ENCODE measurements at regions not wholly inside any gene's neighbourhood (a gene's known extent, or its start where the extent isn't known, plus 50 kb on each side); places are given as distances from the start of the nearest gene placed in this dataset.

DNA sequence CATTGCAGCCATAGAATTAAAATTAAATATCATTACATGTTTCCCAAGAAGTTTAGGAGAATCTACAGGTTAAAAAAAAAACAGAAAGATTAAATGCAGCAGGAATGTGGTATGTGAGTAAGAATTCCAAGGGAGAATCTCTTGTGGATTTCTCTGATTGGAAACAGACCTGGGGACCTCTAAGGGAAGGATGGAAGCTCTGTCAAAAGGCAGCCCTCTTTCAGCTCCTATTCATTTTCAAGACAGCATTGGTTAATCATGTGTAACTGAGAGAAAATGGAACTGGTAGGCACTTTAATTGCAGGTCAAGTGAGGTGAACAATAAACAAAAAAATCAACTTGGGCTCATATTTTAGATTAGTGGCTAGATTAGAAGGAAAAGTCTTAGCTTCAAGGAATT is 81.4 kb upstream of the MTPN start:
- Histone ChIP-seq H3K27ac (ENCODE audit: low read depth, low read length) (no peak overlapping the region), H3K27me3 (ENCODE audit: control insufficient read depth, insufficient read depth, low read length) (no peaks in the 10 kb centered on the region)

DNA sequence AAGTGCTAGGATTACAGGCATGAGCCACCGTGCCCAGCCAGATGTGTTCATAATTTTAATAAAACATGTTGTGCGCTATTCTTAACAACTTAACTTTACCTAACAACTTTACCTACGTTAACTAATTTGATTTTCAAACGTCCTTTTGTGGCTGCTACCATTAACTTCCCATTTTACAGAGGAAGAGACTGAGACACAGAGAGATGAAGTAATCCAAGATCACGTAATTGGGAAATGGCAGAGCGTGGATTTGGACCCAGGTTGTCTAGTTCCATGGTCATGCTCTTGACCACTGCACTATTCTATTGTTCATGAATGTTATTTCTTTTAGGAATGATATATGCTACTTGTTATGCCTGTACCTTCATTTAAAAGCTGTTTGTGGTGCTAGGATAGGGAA is 80.3 kb upstream of the MTPN start:
- H3K4me1 ChIP-seq (ENCODE audit: control insufficient read depth, insufficient read depth, low read length), result no peaks in the 10 kb centered on the region
- H3K9ac ChIP-seq (ENCODE audit: low read length), result no peak overlapping the region
- no peaks in the 10 kb centered on the region for H3K36me3 ChIP-seq (ENCODE audit: control insufficient read depth, insufficient read depth, low read length)
- H3K4me3 ChIP-seq (ENCODE audit: low read depth, low read length), result no peak overlapping the region
- H3K9me3 ChIP-seq (ENCODE audit: control insufficient read depth, insufficient read depth, low read depth, low read length), result no peaks in the 10 kb centered on the region
- no peaks in the 10 kb centered on the region for H3K27me3 ChIP-seq (ENCODE audit: control insufficient read depth, insufficient read depth, low read length)
- no peak overlapping the region for H3K27ac ChIP-seq (ENCODE audit: low read depth, low read length)

More for the DNA sequence above, 81.4 kb upstream of the MTPN start:
- no peaks in the 10 kb centered on the region for H3K4me1 ChIP-seq (ENCODE audit: control insufficient read depth, insufficient read depth, low read length)
- no peaks in the 10 kb centered on the region for H3K36me3 ChIP-seq (ENCODE audit: control insufficient read depth, insufficient read depth, low read length)
- no peak overlapping the region for H3K9ac ChIP-seq (ENCODE audit: low read length)
- no peaks in the 10 kb centered on the region for H3K9me3 ChIP-seq (ENCODE audit: control insufficient read depth, insufficient read depth, low read depth, low read length)
- no peak overlapping the region for H3K4me3 ChIP-seq (ENCODE audit: low read depth, low read length)

DNA sequence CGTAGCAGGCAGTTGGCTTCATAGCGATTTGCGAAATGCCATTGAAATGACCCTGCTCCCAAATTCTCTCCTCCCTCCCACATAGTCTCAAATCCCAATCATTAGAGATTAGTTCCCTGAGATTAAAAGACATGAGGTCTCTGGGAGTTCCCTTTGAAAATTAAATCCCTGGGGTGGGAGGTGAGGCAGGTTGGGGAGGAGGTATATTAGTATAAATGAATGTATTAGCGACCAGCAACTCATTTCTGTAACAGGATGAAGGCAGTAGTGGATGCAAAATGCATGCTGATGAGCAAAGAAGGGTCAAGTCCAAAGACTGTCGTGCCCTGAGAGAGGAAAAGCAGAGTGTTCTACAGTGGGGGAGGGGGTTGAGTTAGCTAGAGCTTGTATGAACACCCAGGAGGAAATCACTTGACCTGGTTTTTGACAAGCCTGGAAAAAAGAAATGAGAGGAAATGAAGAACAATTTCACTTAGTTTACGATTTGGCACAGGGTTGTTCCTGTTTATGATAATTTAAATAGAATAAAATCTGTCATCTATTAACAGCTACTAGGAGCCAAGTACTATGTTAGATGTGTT is 79.6 kb upstream of the MTPN start:
- Histone ChIP-seq H3K4me1 (ENCODE audit: control insufficient read depth, insufficient read depth, low read length) (no peaks in the 10 kb centered on the region), H3K9ac (ENCODE audit: low read length) (no peak overlapping the region), H3K27ac (ENCODE audit: low read depth, low read length) (no peak overlapping the region), H3K36me3 (ENCODE audit: control insufficient read depth, insufficient read depth, low read length) (no peaks in the 10 kb centered on the region), H3K4me3 (ENCODE audit: low read depth, low read length) (no peak overlapping the region), H3K9me3 (ENCODE audit: control insufficient read depth, insufficient read depth, low read depth, low read length) (no peaks in the 10 kb centered on the region), H3K27me3 (ENCODE audit: control insufficient read depth, insufficient read depth, low read length) (no peaks in the 10 kb centered on the region)

DNA sequence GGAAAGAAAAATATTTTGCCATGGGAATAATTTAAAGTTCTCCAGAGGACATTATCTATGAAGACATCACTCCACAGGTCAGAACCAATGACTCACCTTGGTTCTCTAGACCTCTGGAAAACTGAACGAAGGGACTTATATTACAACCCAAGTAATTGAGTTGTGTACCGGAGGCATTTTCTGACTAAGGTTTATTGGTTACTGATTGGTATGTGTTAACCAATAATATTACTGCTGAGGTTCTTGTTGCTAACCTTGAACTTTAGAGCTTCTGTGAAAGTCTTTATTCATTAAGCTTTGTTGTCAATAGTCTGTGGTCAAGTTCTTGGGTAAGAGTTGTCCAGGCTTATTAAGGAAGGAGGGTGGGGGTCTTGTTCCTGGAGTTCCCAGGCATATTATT is 78.1 kb upstream of the MTPN start:
- Histone ChIP-seq H3K36me3 (ENCODE audit: control insufficient read depth, insufficient read depth, low read length) (no peaks in the 10 kb centered on the region), H3K27ac (ENCODE audit: low read depth, low read length) (no peak overlapping the region), H3K4me3 (ENCODE audit: low read depth, low read length) (no peak overlapping the region), H3K9ac (ENCODE audit: low read length) (no peak overlapping the region), H3K27me3 (ENCODE audit: control insufficient read depth, insufficient read depth, low read length) (no peaks in the 10 kb centered on the region), H3K4me1 (ENCODE audit: control insufficient read depth, insufficient read depth, low read length) (no peaks in the 10 kb centered on the region), H3K9me3 (ENCODE audit: control insufficient read depth, insufficient read depth, low read depth, low read length) (no peaks in the 10 kb centered on the region)

DNA sequence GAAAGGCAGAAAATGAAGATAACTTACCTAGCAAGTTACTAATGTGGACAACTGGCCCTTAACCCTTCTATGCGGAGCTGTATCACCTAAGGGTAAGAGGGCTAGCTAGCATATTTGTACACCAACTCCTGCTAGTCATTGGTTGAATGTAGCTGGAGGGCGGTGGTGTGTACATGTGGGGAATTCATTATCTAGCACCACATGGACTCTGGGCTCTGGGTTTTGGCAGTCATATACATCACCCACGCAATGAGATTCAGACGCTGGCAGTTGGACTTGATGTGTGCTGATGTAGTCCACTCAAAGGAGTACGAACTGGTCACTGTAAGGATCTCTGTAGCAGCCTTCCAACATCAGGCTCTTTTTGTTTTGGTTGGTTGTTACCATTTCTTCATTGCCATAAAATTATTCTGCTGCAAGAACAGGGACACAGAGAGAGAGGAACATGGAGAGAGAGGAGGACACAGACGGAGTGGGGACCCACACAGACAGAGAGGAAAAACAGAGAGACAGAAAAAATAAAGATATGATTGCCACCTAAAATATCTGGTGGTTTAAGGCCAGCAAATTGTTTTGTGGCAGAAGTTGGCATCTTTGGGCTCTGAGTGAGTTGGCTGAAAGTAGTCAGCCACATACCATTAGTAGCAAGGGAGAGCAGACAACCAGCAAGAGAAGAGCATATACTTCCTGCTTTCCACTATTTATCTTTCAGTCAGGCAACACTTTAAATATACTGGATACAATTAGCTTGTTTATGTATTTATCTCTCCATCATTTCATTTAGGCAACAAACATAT is 76.7 kb upstream of the MTPN start:
- H3K27me3 ChIP-seq (ENCODE audit: control insufficient read depth, insufficient read depth, low read length), result no peaks in the 10 kb centered on the region
- no peaks in the 10 kb centered on the region for H3K36me3 ChIP-seq (ENCODE audit: control insufficient read depth, insufficient read depth, low read length)
- no peaks in the 10 kb centered on the region for H3K4me1 ChIP-seq (ENCODE audit: control insufficient read depth, insufficient read depth, low read length)
- H3K27ac ChIP-seq (ENCODE audit: low read depth, low read length), result no peak overlapping the region
- H3K9ac ChIP-seq (ENCODE audit: low read length), result no peak overlapping the region
- H3K4me3 ChIP-seq (ENCODE audit: low read depth, low read length), result no peak overlapping the region
- peaks cover 5% of the 10 kb centered on the region for H3K9me3 ChIP-seq (ENCODE audit: control insufficient read depth, insufficient read depth, low read depth, low read length)

DNA sequence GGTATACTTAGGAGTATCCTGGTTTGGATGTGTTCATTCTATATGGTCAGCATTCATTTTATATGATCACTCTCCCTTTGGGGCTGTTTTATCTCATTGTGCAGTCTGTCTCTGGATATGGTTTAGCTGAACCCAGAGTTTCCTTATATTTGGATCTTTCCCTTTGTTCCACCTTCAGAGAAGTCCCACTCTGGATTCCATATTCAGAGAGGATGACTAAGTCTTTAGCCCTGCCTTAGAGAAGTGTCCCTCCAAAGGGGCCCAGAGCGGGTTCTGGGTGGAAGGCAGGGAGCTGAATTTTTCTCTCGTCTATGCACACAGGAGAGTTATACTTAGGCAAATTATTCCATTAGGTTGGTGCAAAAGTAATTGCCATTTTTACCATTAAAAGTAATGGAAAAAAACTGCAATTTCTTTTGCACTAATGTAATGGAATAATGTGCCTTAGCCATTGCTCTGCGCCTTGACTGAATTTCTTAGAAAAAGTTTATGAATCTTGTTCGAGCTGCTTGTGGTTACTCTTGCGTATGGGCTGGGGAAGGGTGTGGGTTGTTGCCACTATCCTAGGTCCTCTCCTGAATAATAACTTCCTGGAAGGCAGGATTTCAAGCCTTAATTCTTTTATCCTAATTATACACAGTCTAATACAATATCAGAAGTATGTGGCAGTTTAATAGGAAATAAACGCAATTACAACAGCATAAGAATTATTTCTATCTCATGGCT is 74.2 kb upstream of the MTPN start:
- H3K27me3 ChIP-seq (ENCODE audit: control insufficient read depth, insufficient read depth, low read length), result no peaks in the 10 kb centered on the region
- no peak overlapping the region for H3K4me3 ChIP-seq (ENCODE audit: low read depth, low read length)
- no peak overlapping the region for H3K27ac ChIP-seq (ENCODE audit: low read depth, low read length)
- H3K9ac ChIP-seq (ENCODE audit: low read length), result no peak overlapping the region
- peaks cover 16% of the 10 kb centered on the region for H3K9me3 ChIP-seq (ENCODE audit: control insufficient read depth, insufficient read depth, low read depth, low read length)
- no peaks in the 10 kb centered on the region for H3K36me3 ChIP-seq (ENCODE audit: control insufficient read depth, insufficient read depth, low read length)
- H3K4me1 ChIP-seq (ENCODE audit: control insufficient read depth, insufficient read depth, low read length), result no peaks in the 10 kb centered on the region

DNA sequence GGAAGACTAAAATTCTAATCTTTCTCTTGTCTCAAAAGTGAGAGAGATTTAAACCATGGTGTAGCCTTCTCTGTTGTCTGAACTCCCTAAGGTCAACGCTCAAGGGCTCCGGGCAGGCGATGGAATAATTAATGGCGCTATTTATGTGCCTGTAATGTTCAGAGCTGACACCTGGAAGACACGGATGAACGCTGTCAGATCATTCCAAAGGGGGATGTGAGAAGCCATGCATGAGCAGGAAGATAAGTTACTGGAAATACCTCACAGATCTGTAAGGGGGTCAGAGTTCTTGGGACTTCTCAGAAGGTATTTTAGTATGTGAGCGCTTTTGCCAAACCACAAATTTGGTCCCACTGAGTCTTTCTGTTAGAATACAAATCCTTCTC is 73.3 kb upstream of the MTPN start:
- Histone ChIP-seq H3K9me3 (ENCODE audit: control insufficient read depth, insufficient read depth, low read depth, low read length) (peaks cover 20% of the 10 kb centered on the region), H3K9ac (ENCODE audit: low read length) (no peak overlapping the region), H3K4me3 (ENCODE audit: low read depth, low read length) (no peak overlapping the region), H3K27ac (ENCODE audit: low read depth, low read length) (no peak overlapping the region), H3K36me3 (ENCODE audit: control insufficient read depth, insufficient read depth, low read length) (no peaks in the 10 kb centered on the region), H3K4me1 (ENCODE audit: control insufficient read depth, insufficient read depth, low read length) (no peaks in the 10 kb centered on the region), H3K27me3 (ENCODE audit: control insufficient read depth, insufficient read depth, low read length) (no peaks in the 10 kb centered on the region)

DNA sequence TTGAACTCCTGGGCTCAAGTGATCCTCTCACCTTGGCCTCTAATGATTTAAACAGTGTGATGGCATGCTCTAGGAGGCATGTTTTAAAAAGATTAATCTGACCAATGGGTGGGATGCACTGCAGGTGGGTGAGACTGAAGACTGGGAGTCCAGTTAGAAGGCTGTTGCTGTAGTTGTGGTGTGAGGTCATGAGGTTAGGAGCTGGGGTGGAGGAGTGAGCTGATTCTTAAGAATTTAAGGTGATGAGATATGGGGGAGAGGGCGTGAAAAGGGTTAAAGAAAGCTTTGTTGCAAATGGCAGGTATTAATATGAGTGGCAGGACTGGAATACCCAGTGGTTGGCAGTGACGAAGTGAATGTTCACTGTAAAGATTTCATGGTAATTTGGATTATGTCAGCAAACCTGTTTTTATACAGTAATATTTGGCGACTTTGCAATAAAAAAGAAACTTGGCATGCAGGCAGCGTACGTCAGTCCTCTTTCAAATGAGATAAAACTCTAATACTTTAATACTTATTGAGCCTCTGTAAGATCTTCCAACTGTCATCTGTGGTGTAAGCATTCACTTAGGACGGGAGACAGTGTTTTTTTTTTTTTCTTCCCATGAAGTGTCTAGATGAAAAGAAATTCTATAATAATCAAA is 72.8 kb upstream of the MTPN start:
- Histone ChIP-seq H3K36me3 (ENCODE audit: control insufficient read depth, insufficient read depth, low read length) (no peaks in the 10 kb centered on the region), H3K4me3 (ENCODE audit: low read depth, low read length) (no peak overlapping the region), H3K27me3 (ENCODE audit: control insufficient read depth, insufficient read depth, low read length) (no peaks in the 10 kb centered on the region), H3K4me1 (ENCODE audit: control insufficient read depth, insufficient read depth, low read length) (no peaks in the 10 kb centered on the region), H3K27ac (ENCODE audit: low read depth, low read length) (no peak overlapping the region), H3K9ac (ENCODE audit: low read length) (no peak overlapping the region), H3K9me3 (ENCODE audit: control insufficient read depth, insufficient read depth, low read depth, low read length) (peaks cover 20% of the 10 kb centered on the region)

DNA sequence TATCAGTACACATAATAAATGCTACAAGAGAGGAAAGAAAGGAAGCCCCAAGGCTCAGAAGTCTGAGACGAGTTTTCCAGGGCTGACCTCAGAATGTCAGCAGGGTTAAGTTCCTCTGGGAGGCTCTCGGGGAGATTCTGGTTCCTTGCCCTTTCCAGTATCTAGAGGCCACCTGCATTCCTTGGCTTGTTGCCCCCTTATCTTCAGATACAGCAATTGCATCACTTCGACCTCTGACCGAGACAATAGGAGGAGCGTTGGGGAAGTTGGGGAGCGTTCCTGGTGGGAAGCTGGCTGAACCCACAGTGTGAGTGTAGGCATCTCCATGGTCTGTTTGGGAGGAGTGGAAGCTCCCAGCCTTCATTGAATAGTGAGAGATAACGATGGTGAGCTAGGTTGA is 72.0 kb upstream of the MTPN start:
- Histone ChIP-seq H3K27me3 (ENCODE audit: control insufficient read depth, insufficient read depth, low read length) (no peaks in the 10 kb centered on the region), H3K4me3 (ENCODE audit: low read depth, low read length) (no peak overlapping the region)

DNA sequence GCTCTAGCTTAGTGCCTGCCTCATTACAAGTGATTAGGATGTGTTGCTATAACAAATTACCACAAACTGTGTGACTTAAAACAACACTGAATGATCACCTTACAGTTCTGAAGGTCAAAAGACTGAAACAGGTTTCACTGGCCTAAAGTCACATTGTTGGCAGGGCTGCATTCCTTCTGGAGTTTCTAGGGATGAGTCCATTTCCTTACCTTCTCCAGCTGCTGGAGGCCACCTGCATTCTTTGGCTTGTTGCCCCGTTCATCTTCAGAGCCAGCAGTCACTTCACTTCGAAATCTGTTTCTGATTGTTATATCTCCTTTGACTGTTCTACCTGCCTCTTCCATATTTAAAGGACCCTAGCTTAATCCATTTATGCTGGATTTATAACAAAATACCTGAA is 69.4 kb upstream of the MTPN start:
- Histone ChIP-seq H3K4me1 (ENCODE audit: control insufficient read depth, insufficient read depth, low read length) (no peaks in the 10 kb centered on the region), H3K27ac (ENCODE audit: low read depth, low read length) (no peak overlapping the region), H3K9ac (ENCODE audit: low read length) (no peak overlapping the region), H3K4me3 (ENCODE audit: low read depth, low read length) (no peak overlapping the region), H3K9me3 (ENCODE audit: control insufficient read depth, insufficient read depth, low read depth, low read length) (peaks cover 20% of the 10 kb centered on the region), H3K27me3 (ENCODE audit: control insufficient read depth, insufficient read depth, low read length) (no peaks in the 10 kb centered on the region), H3K36me3 (ENCODE audit: control insufficient read depth, insufficient read depth, low read length) (no peaks in the 10 kb centered on the region)

More for the DNA sequence above, 72.0 kb upstream of the MTPN start:
- Histone ChIP-seq H3K36me3 (ENCODE audit: control insufficient read depth, insufficient read depth, low read length) (no peaks in the 10 kb centered on the region), H3K27ac (ENCODE audit: low read depth, low read length) (no peak overlapping the region), H3K9me3 (ENCODE audit: control insufficient read depth, insufficient read depth, low read depth, low read length) (peaks cover 20% of the 10 kb centered on the region), H3K4me1 (ENCODE audit: control insufficient read depth, insufficient read depth, low read length) (no peaks in the 10 kb centered on the region), H3K9ac (ENCODE audit: low read length) (no peak overlapping the region)

DNA sequence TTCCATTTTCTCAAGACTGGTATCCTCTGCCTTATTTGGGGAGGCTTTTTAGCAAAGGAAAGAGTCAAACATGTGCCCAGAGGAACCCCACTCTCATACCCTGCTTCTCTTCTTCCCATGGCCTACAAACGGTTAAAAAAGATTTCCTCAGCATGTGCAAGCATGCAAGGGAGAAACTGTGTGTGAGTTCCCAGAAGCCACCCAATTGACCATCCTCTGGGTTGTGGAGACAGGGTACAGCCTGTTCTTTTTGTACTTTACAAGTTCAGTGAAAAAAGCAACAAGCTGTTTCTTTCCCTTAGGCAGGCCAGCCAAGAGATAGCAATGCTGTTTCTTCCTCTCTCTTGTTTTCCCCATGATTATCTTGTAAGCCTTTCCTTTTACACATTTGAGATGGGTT is 68.8 kb upstream of the MTPN start:
- H3K36me3 ChIP-seq (ENCODE audit: control insufficient read depth, insufficient read depth, low read length), result no peaks in the 10 kb centered on the region
- no peak overlapping the region for H3K4me3 ChIP-seq (ENCODE audit: low read depth, low read length)
- H3K4me1 ChIP-seq (ENCODE audit: control insufficient read depth, insufficient read depth, low read length), result no peaks in the 10 kb centered on the region
- no peak overlapping the region for H3K27ac ChIP-seq (ENCODE audit: low read depth, low read length)
- H3K9me3 ChIP-seq (ENCODE audit: control insufficient read depth, insufficient read depth, low read depth, low read length), result peaks cover 20% of the 10 kb centered on the region
- no peaks in the 10 kb centered on the region for H3K27me3 ChIP-seq (ENCODE audit: control insufficient read depth, insufficient read depth, low read length)
- no peak overlapping the region for H3K9ac ChIP-seq (ENCODE audit: low read length)
